IMR-90 (cell line): ENCODE measurements at regions not wholly inside any gene's neighbourhood (a gene's known extent, or its start where the extent isn't known, plus 50 kb on each side); places are given as distances from the start of the nearest gene placed in this dataset.

Experiments
- BHLHE40 ChIP-seq: fragments of 150-350 bp; IDR thresholded peaks from 2 replicates; pipeline ENCODE4 v1.6.1; 2016; ENCODE audit warnings: mild to moderate bottlenecking, low read depth, low read length
- CEBPB ChIP-seq: IDR thresholded peaks from 2 replicates; pipeline ENCODE4 v1.6.1; 2012; ENCODE audit warnings: low read depth, low read length, improper control_type of control experiment
- CTCF ChIP-seq: conservative IDR thresholded peaks from 2 replicates; pipeline ENCODE4 v1.5.1; 2012; ENCODE audit warnings: mild to moderate bottlenecking, low read depth, low read length, improper control_type of control experiment
- FOS ChIP-seq: fragments of 150-350 bp; IDR thresholded peaks from 2 replicates; pipeline ENCODE4 v1.6.1; 2016; ENCODE audit warnings: low read depth, low read length
- MAFK ChIP-seq: IDR thresholded peaks from 2 replicates; pipeline ENCODE4 v1.6.1; 2012; ENCODE audit warnings: low read depth, low read length, improper control_type of control experiment
- MAZ ChIP-seq: IDR thresholded peaks from 2 replicates; pipeline ENCODE4 v1.6.1; 2012; ENCODE audit warnings: low read depth, mild to moderate bottlenecking, low read length, improper control_type of control experiment, moderate library complexity, borderline replicate concordance
- MXI1 ChIP-seq: IDR thresholded peaks from 2 replicates; pipeline ENCODE4 v1.6.1; 2012; ENCODE audit warnings: low read depth, mild to moderate bottlenecking, low read length, moderate library complexity, borderline replicate concordance
- NFE2L2 ChIP-seq: fragments of 150-350 bp; IDR thresholded peaks from 2 replicates; pipeline ENCODE4 v1.6.1; 2016; ENCODE audit warnings: low read depth, mild to moderate bottlenecking, low read length
- POLR2A ChIP-seq: IDR thresholded peaks from 2 replicates; pipeline ENCODE4 v1.6.1; 2012; ENCODE audit warnings: mild to moderate bottlenecking, low read depth, low read length
- RAD21 ChIP-seq: IDR thresholded peaks from 2 replicates; pipeline ENCODE4 v1.6.1; 2012; ENCODE audit warnings: low read length, improper control_type of control experiment
- RCOR1 ChIP-seq: IDR thresholded peaks from 2 replicates; pipeline ENCODE4 v1.6.1; 2012; ENCODE audit warnings: mild to moderate bottlenecking, low read length, improper control_type of control experiment; ENCODE audit not compliant: insufficient replicate concordance
- RFX5 ChIP-seq: IDR thresholded peaks from 2 replicates; pipeline ENCODE4 v1.8.0; 2012; ENCODE audit warnings: low read depth, mild to moderate bottlenecking, low read length, moderate library complexity
- SMC3 ChIP-seq: fragments of 150-350 bp; IDR thresholded peaks from 2 replicates; pipeline ENCODE4 v1.6.1; 2016; ENCODE audit warnings: low read depth, mild to moderate bottlenecking, antibody characterized with exemption, low read length, moderate library complexity
- TF ChIP-seq, protein P1 (sequence below): fragments of 150-350 bp; IDR thresholded peaks from 2 replicates; pipeline ENCODE4 v1.6.1; 2017; ENCODE audit warnings: mild to moderate bottlenecking, antibody characterized with exemption, low read length, low read depth

- TF ChIP-seq POLR2A (no peak), RCOR1 (no peak), CTCF (no peak), MXI1 (no peak), RFX5 (no peak), CEBPB (no peak), BHLHE40 (no peak), MAFK (no peak), RAD21 (no peak), NFE2L2 (no peak), MAZ (no peak), FOS (no peak), SMC3 (no peak)
- TF ChIP-seq, protein P1, sequence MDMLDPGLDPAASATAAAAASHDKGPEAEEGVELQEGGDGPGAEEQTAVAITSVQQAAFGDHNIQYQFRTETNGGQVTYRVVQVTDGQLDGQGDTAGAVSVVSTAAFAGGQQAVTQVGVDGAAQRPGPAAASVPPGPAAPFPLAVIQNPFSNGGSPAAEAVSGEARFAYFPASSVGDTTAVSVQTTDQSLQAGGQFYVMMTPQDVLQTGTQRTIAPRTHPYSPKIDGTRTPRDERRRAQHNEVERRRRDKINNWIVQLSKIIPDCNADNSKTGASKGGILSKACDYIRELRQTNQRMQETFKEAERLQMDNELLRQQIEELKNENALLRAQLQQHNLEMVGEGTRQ = no peak
These were observed 1160.2 kb downstream of the EPHA7 start for GRCh38 chr6:92259171-92259570.
